H1 (cell line): ENCODE measurements at regions not wholly inside any gene's neighbourhood (a gene's known extent, or its start where the extent isn't known, plus 50 kb on each side); places are given as distances from the start of the nearest gene placed in this dataset.

Experiments
- CHD2 ChIP-seq: IDR thresholded peaks from 2 replicates; pipeline ENCODE4 v1.6.1; 2012; ENCODE audit warnings: low read length, improper control_type of control experiment
- POLR2A ChIP-seq, 2 experiments: IDR thresholded peaks; 1 replicate in 1 of 2; 2 replicates in 1 of 2; pipeline ENCODE4 v1.6.1; 2011; ENCODE audit warnings: low read depth in 2 of 2, low read length in 2 of 2, mild to moderate bottlenecking in 2 of 2; ENCODE audit errors: control extremely low read depth in 1 of 2
- RAD21 ChIP-seq, 2 experiments: IDR thresholded peaks in 1 of 2; conservative IDR thresholded peaks in 1 of 2; 2 replicates each; pipeline ENCODE4 v1.6.1; 2011; ENCODE audit warnings: low read depth in 2 of 2, low read length in 2 of 2, improper control_type of control experiment in 1 of 2, inconsistent platforms in 1 of 2, mild to moderate bottlenecking in 1 of 2, moderate library complexity in 1 of 2
- SUZ12 ChIP-seq: fragments of 200-600 bp; sonication (generic); IDR thresholded peaks from 2 replicates; pipeline ENCODE4 v1.6.1; 2012; ENCODE audit warnings: mild to moderate bottlenecking, inconsistent platforms, low read length, moderate library complexity, mixed read lengths
- TF ChIP-seq, protein P1 (sequence below), 3 experiments: IDR thresholded peaks; 1 replicate in 2 of 3; 2 replicates in 1 of 3; pipeline versions ENCODE4 v1.5.1 to v1.6.1; 2011; ENCODE audit warnings: low read length in 3 of 3, mild to moderate bottlenecking in 3 of 3, inconsistent platforms in 2 of 3, low read depth in 1 of 3, moderate library complexity in 1 of 3; ENCODE audit not compliant: insufficient read depth in 1 of 3; ENCODE audit errors: control extremely low read depth in 1 of 3

DNA sequence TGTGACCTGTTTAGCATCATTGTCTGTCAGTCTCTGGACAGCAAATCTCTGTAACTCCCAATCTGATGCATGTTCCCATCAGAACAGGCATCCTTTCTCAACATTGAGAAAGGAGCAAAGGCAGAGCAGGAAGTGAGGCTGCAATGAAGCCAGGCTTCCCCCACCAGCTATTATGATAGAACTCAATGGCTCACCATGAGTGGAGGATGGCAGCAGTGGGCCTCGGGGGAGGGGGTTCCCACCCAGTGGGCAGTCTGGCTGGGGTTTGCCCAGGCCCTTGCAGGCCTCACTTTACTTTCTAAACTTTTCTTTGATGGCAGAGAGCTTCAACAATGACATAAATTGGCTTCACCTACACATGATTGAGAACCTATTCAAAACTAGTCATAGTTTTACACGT lies 240.6 kb upstream of the CXCR4 start:
- TF ChIP-seq SUZ12 (no peak), CHD2 (no peak), RAD21 (IDR thresholded peaks at IDR 0.05 in 1 of 2, conservative IDR thresholded peaks at IDR 0.05 in 1 of 2; ENCODE audit: low read depth in 2 of 2, low read length in 2 of 2) (no peak), POLR2A (IDR thresholded peaks at IDR 0.05; ENCODE audit: control extremely low read depth in 1 of 2, low read depth in 2 of 2, low read length in 2 of 2) (no peak)
- TF ChIP-seq, protein P1, sequence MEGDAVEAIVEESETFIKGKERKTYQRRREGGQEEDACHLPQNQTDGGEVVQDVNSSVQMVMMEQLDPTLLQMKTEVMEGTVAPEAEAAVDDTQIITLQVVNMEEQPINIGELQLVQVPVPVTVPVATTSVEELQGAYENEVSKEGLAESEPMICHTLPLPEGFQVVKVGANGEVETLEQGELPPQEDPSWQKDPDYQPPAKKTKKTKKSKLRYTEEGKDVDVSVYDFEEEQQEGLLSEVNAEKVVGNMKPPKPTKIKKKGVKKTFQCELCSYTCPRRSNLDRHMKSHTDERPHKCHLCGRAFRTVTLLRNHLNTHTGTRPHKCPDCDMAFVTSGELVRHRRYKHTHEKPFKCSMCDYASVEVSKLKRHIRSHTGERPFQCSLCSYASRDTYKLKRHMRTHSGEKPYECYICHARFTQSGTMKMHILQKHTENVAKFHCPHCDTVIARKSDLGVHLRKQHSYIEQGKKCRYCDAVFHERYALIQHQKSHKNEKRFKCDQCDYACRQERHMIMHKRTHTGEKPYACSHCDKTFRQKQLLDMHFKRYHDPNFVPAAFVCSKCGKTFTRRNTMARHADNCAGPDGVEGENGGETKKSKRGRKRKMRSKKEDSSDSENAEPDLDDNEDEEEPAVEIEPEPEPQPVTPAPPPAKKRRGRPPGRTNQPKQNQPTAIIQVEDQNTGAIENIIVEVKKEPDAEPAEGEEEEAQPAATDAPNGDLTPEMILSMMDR (IDR thresholded peaks at IDR 0.05; ENCODE audit: control extremely low read depth in 1 of 3, insufficient read depth in 1 of 3, low read depth in 1 of 3, low read length in 3 of 3), result no peak
